Pulmonary artery endothelial cell (primary cell): ENCODE measurements at regions not wholly inside any gene's neighbourhood (a gene's known extent, or its start where the extent isn't known, plus 50 kb on each side); places are given as distances from the start of the nearest gene placed in this dataset.
"Not testable (repeated sequence)": the region's sequence is repeated elsewhere in the genome, so short reads cannot be mapped to it uniquely, and the experiment has no call there.

Experiments used
- DNase-seq: peaks from one replicate; pipeline ENCODE4 v3.0.0-alpha.2; 2011; ENCODE audit warnings: low read depth, low spot score

GRCh38 chr10:35942057-35942456, 300.0 kb upstream of the FZD8 start:
- DNase-seq, result no peak

DNA sequence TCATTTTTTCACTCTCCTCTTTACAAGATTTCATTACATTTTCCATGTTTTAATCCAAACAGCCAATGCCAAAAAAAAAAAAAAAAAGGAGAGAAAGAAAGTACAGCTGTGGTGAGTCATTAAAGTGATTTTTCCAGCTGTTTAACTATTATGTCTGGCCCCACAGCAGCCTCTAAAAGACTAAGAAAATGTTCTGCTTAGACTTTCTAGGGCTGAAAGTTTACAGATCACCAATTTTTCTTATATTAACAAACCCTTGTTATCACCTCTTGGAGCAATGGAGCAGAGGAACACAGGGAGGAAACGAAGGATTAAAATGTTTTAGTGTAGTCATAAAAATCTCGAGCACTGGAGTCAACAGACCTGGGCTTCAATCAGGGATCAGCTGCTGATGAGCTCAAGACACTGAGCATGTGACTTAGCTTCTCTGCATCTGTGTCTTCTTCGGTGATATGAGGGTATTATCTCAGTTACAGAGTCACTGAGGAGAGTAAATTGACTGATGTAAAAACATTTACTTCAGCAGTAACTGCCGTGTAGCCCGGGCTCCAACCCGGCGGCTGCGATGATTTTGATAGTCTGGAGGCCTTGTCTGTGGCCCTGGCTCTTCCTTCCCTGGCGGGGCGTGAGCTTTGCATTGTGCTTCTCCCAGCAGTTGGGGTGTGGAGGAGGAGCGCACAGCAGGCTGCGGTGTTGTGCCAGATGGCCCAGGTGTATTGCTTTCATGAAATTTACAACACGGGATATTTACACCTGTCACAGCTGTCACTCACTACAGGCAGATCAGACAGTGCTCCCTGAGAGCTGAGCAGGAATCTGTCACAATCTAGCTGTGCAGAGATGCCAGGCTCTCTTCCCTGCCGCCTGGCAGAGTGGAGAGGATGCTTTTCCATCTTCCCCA, 298.3 kb upstream of the FZD8 start:
- DNase-seq, result no peak

DNA sequence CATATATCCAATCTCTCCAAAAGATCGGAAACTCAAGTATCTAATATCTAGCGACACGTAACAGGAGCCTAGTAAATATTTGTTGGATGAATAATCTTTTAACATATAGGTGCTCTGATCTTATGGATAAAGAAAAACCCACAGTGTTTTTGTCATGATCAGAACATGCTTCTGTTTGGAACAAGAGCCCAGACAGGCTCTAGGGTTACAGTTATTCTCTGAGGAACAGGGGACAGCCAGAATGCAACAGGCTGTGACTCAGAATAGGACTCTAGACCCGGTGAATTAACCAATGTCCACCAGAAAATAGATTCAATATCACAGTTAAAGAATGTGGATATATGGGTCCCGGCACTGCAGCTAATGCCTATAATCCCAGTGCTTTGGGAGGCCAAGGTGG, 296.1 kb upstream of the FZD8 start:
- no peak for DNase-seq

- DNase-seq, result no peak
Observed at GRCh38 chr10:35937546-35937945, 295.4 kb upstream of the FZD8 start.

GRCh38 chr10:35934642-35934995, 292.5 kb upstream of the FZD8 start:
- DNase-seq, result no peak

- no peak for DNase-seq
Observed at GRCh38 chr10:35933940-35934641, 292.0 kb upstream of the FZD8 start.

- no peak for DNase-seq
Observed at GRCh38 chr10:35933491-35933890, 291.4 kb upstream of the FZD8 start.

DNA sequence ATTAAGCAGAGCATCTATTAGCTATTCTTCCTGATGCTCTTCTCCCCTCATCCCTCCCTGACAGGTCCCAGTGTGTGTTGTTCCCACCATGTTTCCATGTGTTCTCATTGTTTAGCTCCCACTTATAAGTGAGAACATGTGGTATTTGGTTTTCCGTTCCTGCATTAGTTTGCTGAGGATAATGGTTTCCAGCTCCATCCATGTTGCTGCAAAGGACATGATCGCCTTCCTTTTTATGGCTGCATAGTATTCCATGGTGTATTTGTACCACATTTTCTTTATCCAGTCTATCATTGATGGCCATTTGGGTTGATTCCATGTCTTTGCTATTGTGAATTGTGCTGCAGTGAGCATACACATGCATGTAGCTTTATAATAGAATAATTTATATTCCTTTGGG, 287.9 kb upstream of the FZD8 start:
- not testable (repeated sequence) for DNase-seq

- DNase-seq, result no peak
Observed at GRCh38 chr10:35928748-35929147, 286.7 kb upstream of the FZD8 start.

GRCh38 chr10:35927990-35928488, 285.9 kb upstream of the FZD8 start:
- no peak for DNase-seq

DNA sequence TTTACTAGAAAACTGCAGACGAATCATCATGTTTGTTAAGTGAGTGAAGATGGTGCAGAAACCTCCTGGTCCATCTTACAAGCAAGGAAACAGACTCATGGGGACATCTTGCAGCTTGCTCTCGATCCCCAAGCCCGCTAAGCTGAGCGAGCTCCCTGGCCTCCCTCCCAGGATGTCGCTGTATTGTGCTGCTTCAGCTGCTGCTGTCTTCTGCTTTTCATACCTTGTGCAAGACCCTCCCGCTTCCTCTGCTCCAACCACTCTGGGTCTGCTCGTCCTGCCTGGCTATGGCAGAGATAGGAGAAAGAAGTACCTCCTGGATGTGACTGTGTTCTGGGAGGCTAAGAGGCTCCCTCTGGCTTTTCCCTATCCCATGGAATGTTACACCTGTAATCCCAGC, 285.2 kb upstream of the FZD8 start:
- DNase-seq, result no peak

GRCh38 chr10:35926846-35927245, 284.8 kb upstream of the FZD8 start:
- DNase-seq, result no peak

DNA sequence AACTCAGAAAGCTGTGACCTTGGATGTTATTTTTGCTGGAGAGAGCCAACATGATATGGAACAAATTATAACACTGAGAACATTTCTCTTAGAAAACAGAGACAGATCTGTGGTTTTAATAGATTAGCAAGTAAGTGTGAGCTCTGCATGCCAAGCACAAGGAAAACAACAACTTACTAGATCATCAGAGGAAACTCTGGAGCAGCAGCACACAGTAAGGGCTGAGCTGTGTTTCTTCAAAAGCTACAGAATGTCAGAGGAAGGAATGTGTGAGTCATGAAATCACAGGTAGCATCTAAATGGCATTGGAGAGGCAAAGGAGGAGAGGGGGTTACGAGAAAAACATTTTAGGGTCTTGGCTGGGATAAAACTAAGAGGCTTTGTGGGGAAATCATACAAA, 283.4 kb upstream of the FZD8 start:
- DNase-seq, result no peak

DNA sequence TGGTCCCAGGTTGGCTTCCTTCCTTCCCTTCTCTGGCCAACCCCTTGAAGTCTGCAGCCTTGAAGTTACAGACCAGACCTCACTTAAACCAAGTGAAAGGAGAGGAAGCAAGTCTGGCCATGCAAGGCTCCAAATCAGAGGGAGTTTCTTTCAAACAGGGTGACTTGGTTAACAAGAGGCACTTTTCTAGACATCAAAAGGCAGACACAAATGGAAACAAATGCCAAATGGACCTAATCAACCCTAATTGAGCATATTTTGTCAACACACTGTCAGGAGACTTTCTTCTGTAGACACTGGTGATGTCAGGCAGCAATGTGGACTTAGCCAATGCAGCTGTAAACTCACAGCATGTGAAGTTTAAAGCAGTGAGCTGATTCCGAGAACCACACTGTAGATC, 282.7 kb upstream of the FZD8 start:
- DNase-seq, result no peak

GRCh38 chr10:35922876-35923600, 280.9 kb upstream of the FZD8 start:
- DNase-seq, result no peak

DNA sequence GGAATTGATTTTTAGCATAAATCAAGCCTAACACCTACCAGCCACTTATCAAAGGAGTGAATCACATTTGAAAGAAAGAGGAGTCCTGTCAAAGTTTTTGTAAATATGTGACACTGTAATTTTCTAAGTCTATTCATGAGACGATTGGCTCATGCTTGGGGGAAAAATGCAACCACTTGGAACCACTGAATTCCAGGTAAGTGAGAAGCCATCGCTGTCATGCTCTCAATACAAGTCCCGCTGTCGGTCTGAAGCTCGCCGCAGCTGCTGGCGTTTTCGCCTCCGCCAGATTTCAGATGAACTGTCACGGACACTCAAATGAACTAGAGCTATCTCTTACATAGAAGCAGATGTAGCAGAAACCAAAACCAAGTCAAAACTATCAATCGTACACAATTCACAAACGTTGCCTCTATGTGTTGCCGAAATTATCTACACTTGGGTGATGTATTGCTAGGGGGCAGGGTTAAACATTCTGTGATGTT, 279.8 kb upstream of the FZD8 start:
- DNase-seq, result no peak

DNA sequence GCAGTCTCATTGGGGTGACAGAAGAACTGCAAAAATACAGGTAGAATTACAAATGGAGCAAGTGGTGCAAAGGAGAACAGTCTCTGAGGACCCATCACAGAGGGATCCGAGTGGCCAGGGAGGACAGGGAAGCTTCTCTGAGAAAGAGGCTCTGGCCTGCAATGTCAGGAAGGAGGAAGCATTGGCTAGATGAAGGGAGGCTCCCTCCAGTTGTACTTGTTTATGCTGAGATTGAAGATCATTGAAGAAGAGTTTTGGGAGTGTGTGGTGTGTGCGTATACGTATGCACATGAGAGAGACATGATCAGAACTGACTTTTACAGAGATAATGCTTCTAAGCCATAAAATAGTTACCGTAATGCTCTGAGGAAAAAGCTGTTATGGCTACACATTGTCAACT, 274.7 kb upstream of the FZD8 start:
- DNase-seq, result no peak

GRCh38 chr10:35913628-35914027, 271.5 kb upstream of the FZD8 start:
- no peak for DNase-seq

GRCh38 chr10:35912615-35913569, 270.8 kb upstream of the FZD8 start:
- DNase-seq, result no peak

GRCh38 chr10:35911954-35912353, 269.9 kb upstream of the FZD8 start:
- DNase-seq, result no peak

DNA sequence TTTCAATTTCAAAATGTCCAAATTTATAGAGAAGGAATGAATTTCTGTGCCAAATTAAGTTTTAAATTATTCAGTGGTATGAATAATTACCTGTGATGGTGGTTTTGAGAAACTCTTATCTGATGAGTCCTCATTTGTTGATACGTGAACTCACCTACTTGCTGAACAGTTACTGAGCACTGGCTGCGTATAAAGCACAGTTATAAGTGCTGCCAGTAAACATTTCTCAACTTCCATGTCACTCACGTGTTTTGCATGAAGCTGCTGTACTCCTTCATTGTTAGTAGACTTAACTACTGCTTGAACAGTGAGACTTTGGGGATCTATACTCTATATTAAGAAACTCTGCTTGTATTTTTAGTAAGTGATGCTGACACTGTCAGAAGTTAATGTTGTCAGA, 269.1 kb upstream of the FZD8 start:
- no peak for DNase-seq
